GM23338 (cell line): ENCODE measurements at regions not wholly inside any gene's neighbourhood (a gene's known extent, or its start where the extent isn't known, plus 50 kb on each side); places are given as distances from the start of the nearest gene placed in this dataset.

ENCODE experiments used
- ATAC-seq: fragments of 200-7000 bp; cut with Tn5 transposase; 3 replicates; pipeline ENCODE4 v1.9.1; 2020
- DNase-seq: peaks from one replicate; pipeline ENCODE4 v3.0.0-alpha.2; 2015; ENCODE audit warnings: low spot score
- H2AFZ ChIP-seq: fragments of 200-600 bp; sonication (generic); 2 replicates; pipeline ENCODE4 v1.8.0; 2016; ENCODE audit warnings: antibody characterized with exemption, mild to moderate bottlenecking, moderate library complexity
- H3F3A ChIP-seq: fragments of 200-600 bp; sonication (generic); replicated peaks from 2 replicates; pipeline ENCODE4 v1.8.0; 2017; ENCODE audit warnings: antibody characterized with exemption, mixed run types, low read depth
- H3K27ac ChIP-seq: fragments of 200-600 bp; sonication (generic); 2 replicates; pipeline ENCODE4 v1.6.1; 2016; ENCODE audit warnings: low read depth
- H3K27me3 ChIP-seq: fragments of 200-600 bp; sonication (generic); 2 replicates; pipeline ENCODE4 v1.8.0; 2016; ENCODE audit warnings: mild to moderate bottlenecking, mixed run types, moderate library complexity; ENCODE audit not compliant: insufficient read depth
- H3K36me3 ChIP-seq: fragments of 200-600 bp; sonication (generic); 2 replicates; pipeline ENCODE4 v1.8.0; 2016; ENCODE audit warnings: mild to moderate bottlenecking; ENCODE audit not compliant: insufficient read depth
- H3K4me1 ChIP-seq: fragments of 200-600 bp; sonication (generic); 2 replicates; pipeline ENCODE4 v1.8.0; 2016; ENCODE audit warnings: mild to moderate bottlenecking, moderate library complexity; ENCODE audit not compliant: insufficient read depth
- H3K4me2 ChIP-seq: fragments of 200-600 bp; sonication (generic); 2 replicates; pipeline ENCODE4 v1.7.1; 2017; ENCODE audit warnings: mixed run types
- H3K4me3 ChIP-seq: fragments of 200-600 bp; sonication (generic); 2 replicates; pipeline ENCODE4 v1.6.1; 2016; ENCODE audit warnings: mixed run types
- H3K79me2 ChIP-seq: fragments of 200-600 bp; sonication (generic); replicated peaks from 2 replicates; pipeline ENCODE4 v1.8.0; 2017; ENCODE audit warnings: mild to moderate bottlenecking; ENCODE audit not compliant: insufficient read depth
- H3K9me2 ChIP-seq: fragments of 200-600 bp; sonication (generic); 2 replicates; pipeline ENCODE4 v1.8.0; 2017; ENCODE audit not compliant: insufficient read depth
- H4K20me1 ChIP-seq: fragments of 200-600 bp; sonication (generic); replicated peaks from 2 replicates; pipeline ENCODE4 v1.8.0; 2017; ENCODE audit warnings: mild to moderate bottlenecking; ENCODE audit not compliant: insufficient read depth
- H3K27ac Mint-ChIP-seq: 2 replicates; pipeline ENCODE4 v1.8.0; 2020; ENCODE audit warnings: inconsistent platforms, mild to moderate bottlenecking, moderate library complexity, mixed read lengths
- H3K27me3 Mint-ChIP-seq: 3 replicates; pipeline ENCODE4 v1.8.0; 2022; ENCODE audit warnings: low read depth, mild to moderate bottlenecking, moderate library complexity, mixed read lengths, inconsistent platforms; ENCODE audit not compliant: insufficient read depth, poor library complexity
- H3K36me3 Mint-ChIP-seq: 3 replicates; pipeline ENCODE4 v1.8.0; 2021; ENCODE audit warnings: low read depth, mild to moderate bottlenecking, inconsistent platforms, moderate library complexity, mixed read lengths
- H3K4me1 Mint-ChIP-seq: 3 replicates; pipeline ENCODE4 v1.8.0; 2020; ENCODE audit warnings: mild to moderate bottlenecking, inconsistent platforms, mixed read lengths
- H3K4me3 Mint-ChIP-seq: 3 replicates; pipeline ENCODE4 v1.8.0; 2021; ENCODE audit warnings: moderate library complexity, mild to moderate bottlenecking, inconsistent platforms, mixed read lengths
- H3K9me3 Mint-ChIP-seq: 3 replicates; pipeline ENCODE4 v1.8.0; 2020; ENCODE audit warnings: moderate library complexity, mild to moderate bottlenecking, inconsistent platforms, mixed read lengths
- CREB1 ChIP-seq: fragments of 250-450 bp; sonication (Bioruptor Pico); IDR thresholded peaks from 2 replicates; pipeline ENCODE4 v1.5.0; 2020; ENCODE audit warnings: low read depth, mild to moderate bottlenecking, moderate library complexity
- EZH2 ChIP-seq: fragments of 200-600 bp; sonication (generic); IDR thresholded peaks from one replicate; pipeline ENCODE4 v1.8.0; 2017; ENCODE audit warnings: antibody characterized with exemption, mild to moderate bottlenecking, low read depth; ENCODE audit not compliant: unreplicated experiment
- EZH2phosphoT487 ChIP-seq: fragments of 200-600 bp; sonication (generic); IDR thresholded peaks from one replicate; pipeline ENCODE4 v1.8.1; 2018; ENCODE audit warnings: antibody characterized with exemption; ENCODE audit not compliant: unreplicated experiment
- JUNB ChIP-seq: IDR thresholded peaks from one replicate; pipeline ENCODE4 v1.6.1; 2016; ENCODE audit warnings: antibody characterized with exemption; ENCODE audit not compliant: unreplicated experiment
- NANOG ChIP-seq: IDR thresholded peaks from 2 replicates; pipeline ENCODE4 v1.6.1; 2016; ENCODE audit warnings: antibody characterized with exemption, borderline replicate concordance
- POLR2AphosphoS5 ChIP-seq: IDR thresholded peaks from 2 replicates; pipeline ENCODE4 v1.6.1; 2016; ENCODE audit warnings: antibody characterized with exemption, low read depth
- REST ChIP-seq: IDR thresholded peaks from one replicate; pipeline ENCODE4 v1.6.1; 2018; ENCODE audit warnings: antibody characterized with exemption; ENCODE audit not compliant: unreplicated experiment
- STAT1 ChIP-seq: IDR thresholded peaks from one replicate; pipeline ENCODE4 v1.6.1; 2016; ENCODE audit warnings: antibody characterized with exemption; ENCODE audit not compliant: unreplicated experiment
- ZNF114 ChIP-seq: fragments of 250-450 bp; sonication (Bioruptor Pico); IDR thresholded peaks from 2 replicates; pipeline ENCODE4 v1.5.0; 2020; ENCODE audit warnings: mild to moderate bottlenecking, moderate library complexity
- ZNF331 ChIP-seq: fragments of 250-450 bp; sonication (Bioruptor Pico); IDR thresholded peaks from 2 replicates; pipeline ENCODE4 v1.5.0; 2020; ENCODE audit warnings: low read depth, mild to moderate bottlenecking, moderate library complexity
- TF ChIP-seq, protein P1 (sequence below), 2 experiments: fragments of 200-600 bp in 1 of 2; sonication (generic) in 1 of 2; conservative IDR thresholded peaks; 2 replicates each; pipeline versions ENCODE4 v1.5.1 to v1.6.1; 2016 to 2017; ENCODE audit warnings: antibody characterized with exemption in 2 of 2, low read depth in 2 of 2, mild to moderate bottlenecking in 2 of 2, moderate library complexity in 1 of 2
- TF ChIP-seq, protein P2 (sequence below): IDR thresholded peaks from 2 replicates; pipeline ENCODE4 v1.6.1; 2016; ENCODE audit warnings: antibody characterized with exemption
- TF ChIP-seq, protein P3 (sequence below): fragments of 250-450 bp; sonication (Bioruptor Pico); IDR thresholded peaks from 2 replicates; pipeline ENCODE4 v1.5.0; 2020; ENCODE audit warnings: mild to moderate bottlenecking, moderate library complexity

GRCh38 chr12:28746734-28747325 is 402.2 kb upstream of the FAR2 start:
- H4K20me1 ChIP-seq, result no peaks in the 10 kb centered on the region

More at GRCh38 chr12:28746734-28747325, 402.2 kb upstream of the FAR2 start:
- no peak for DNase-seq
- no peak for TF ChIP-seq REST
- no peak for TF ChIP-seq EZH2phosphoT487
- TF ChIP-seq ZNF331 (CRISPR knock-in tag), result no peak
- TF ChIP-seq, protein P1, sequence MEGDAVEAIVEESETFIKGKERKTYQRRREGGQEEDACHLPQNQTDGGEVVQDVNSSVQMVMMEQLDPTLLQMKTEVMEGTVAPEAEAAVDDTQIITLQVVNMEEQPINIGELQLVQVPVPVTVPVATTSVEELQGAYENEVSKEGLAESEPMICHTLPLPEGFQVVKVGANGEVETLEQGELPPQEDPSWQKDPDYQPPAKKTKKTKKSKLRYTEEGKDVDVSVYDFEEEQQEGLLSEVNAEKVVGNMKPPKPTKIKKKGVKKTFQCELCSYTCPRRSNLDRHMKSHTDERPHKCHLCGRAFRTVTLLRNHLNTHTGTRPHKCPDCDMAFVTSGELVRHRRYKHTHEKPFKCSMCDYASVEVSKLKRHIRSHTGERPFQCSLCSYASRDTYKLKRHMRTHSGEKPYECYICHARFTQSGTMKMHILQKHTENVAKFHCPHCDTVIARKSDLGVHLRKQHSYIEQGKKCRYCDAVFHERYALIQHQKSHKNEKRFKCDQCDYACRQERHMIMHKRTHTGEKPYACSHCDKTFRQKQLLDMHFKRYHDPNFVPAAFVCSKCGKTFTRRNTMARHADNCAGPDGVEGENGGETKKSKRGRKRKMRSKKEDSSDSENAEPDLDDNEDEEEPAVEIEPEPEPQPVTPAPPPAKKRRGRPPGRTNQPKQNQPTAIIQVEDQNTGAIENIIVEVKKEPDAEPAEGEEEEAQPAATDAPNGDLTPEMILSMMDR (conservative IDR thresholded peaks at IDR 0.05; ENCODE audit: low read depth in 2 of 2), result no peak
- TF ChIP-seq NANOG, result no peak
- TF ChIP-seq, protein P2, sequence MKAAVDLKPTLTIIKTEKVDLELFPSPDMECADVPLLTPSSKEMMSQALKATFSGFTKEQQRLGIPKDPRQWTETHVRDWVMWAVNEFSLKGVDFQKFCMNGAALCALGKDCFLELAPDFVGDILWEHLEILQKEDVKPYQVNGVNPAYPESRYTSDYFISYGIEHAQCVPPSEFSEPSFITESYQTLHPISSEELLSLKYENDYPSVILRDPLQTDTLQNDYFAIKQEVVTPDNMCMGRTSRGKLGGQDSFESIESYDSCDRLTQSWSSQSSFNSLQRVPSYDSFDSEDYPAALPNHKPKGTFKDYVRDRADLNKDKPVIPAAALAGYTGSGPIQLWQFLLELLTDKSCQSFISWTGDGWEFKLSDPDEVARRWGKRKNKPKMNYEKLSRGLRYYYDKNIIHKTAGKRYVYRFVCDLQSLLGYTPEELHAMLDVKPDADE, result no peak
- TF ChIP-seq EZH2, result no peak
- TF ChIP-seq CREB1 (CRISPR knock-in tag), result no peak
- TF ChIP-seq STAT1, result no peak
- TF ChIP-seq POLR2AphosphoS5, result no peak
- TF ChIP-seq, protein P3, sequence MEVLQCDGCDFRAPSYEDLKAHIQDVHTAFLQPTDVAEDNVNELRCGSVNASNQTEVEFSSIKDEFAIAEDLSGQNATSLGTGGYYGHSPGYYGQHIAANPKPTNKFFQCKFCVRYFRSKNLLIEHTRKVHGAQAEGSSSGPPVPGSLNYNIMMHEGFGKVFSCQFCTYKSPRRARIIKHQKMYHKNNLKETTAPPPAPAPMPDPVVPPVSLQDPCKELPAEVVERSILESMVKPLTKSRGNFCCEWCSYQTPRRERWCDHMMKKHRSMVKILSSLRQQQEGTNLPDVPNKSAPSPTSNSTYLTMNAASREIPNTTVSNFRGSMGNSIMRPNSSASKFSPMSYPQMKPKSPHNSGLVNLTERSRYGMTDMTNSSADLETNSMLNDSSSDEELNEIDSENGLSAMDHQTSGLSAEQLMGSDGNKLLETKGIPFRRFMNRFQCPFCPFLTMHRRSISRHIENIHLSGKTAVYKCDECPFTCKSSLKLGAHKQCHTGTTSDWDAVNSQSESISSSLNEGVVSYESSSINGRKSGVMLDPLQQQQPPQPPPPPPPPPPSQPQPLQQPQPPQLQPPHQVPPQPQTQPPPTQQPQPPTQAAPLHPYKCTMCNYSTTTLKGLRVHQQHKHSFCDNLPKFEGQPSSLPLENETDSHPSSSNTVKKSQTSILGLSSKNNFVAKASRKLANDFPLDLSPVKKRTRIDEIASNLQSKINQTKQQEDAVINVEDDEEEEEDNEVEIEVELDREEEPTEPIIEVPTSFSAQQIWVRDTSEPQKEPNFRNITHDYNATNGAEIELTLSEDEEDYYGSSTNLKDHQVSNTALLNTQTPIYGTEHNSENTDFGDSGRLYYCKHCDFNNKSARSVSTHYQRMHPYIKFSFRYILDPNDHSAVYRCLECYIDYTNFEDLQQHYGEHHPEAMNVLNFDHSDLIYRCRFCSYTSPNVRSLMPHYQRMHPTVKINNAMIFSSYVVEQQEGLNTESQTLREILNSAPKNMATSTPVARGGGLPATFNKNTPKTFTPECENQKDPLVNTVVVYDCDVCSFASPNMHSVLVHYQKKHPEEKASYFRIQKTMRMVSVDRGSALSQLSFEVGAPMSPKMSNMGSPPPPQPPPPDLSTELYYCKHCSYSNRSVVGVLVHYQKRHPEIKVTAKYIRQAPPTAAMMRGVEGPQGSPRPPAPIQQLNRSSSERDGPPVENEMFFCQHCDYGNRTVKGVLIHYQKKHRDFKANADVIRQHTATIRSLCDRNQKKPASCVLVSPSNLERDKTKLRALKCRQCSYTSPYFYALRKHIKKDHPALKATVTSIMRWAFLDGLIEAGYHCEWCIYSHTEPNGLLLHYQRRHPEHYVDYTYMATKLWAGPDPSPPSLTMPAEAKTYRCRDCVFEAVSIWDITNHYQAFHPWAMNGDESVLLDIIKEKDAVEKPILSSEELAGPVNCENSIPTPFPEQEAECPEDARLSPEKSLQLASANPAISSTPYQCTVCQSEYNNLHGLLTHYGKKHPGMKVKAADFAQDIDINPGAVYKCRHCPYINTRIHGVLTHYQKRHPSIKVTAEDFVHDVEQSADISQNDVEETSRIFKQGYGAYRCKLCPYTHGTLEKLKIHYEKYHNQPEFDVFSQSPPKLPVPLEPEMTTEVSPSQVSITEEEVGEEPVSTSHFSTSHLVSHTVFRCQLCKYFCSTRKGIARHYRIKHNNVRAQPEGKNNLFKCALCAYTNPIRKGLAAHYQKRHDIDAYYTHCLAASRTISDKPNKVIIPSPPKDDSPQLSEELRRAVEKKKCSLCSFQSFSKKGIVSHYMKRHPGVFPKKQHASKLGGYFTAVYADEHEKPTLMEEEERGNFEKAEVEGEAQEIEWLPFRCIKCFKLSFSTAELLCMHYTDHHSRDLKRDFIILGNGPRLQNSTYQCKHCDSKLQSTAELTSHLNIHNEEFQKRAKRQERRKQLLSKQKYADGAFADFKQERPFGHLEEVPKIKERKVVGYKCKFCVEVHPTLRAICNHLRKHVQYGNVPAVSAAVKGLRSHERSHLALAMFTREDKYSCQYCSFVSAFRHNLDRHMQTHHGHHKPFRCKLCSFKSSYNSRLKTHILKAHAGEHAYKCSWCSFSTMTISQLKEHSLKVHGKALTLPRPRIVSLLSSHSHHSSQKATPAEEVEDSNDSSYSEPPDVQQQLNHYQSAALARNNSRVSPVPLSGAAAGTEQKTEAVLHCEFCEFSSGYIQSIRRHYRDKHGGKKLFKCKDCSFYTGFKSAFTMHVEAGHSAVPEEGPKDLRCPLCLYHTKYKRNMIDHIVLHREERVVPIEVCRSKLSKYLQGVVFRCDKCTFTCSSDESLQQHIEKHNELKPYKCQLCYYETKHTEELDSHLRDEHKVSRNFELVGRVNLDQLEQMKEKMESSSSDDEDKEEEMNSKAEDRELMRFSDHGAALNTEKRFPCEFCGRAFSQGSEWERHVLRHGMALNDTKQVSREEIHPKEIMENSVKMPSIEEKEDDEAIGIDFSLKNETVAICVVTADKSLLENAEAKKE (CRISPR knock-in tag), result no peak
- no peak for TF ChIP-seq JUNB
- no peak for TF ChIP-seq ZNF114 (CRISPR knock-in tag)
- Histone ChIP-seq H2AFZ (peak overlapping the region; percentile 56; the same call in 1 of the 2 replicates), H3K79me2 (no peaks in the 10 kb centered on the region), H3F3A (no peaks in the 10 kb centered on the region), H3K4me3 (no peak overlapping the region), H3K9me2 (peaks cover 24% of the 10 kb centered on the region), H3K36me3 (no peaks in the 10 kb centered on the region), H3K4me1 (no peaks in the 10 kb centered on the region), H3K4me2 (no peak overlapping the region), H3K27ac (no peak overlapping the region), H3K27me3 (no peaks in the 10 kb centered on the region)
- Mint-ChIP-seq H3K4me1 (no peaks in the 10 kb centered on the region; the same call in 2 of the 3 replicates), H3K4me3 (no peak overlapping the region), H3K9me3 (no peaks in the 10 kb centered on the region), H3K27me3 (no peaks in the 10 kb centered on the region), H3K36me3 (no peaks in the 10 kb centered on the region; the same call in 1 of the 3 replicates), H3K27ac (no peak overlapping the region)
- no peak for ATAC-seq
